AG09319 (cell line): ENCODE measurements at regions not wholly inside any gene's neighbourhood (a gene's known extent, or its start where the extent isn't known, plus 50 kb on each side); places are given as distances from the start of the nearest gene placed in this dataset.

Experiments used
- DNase-seq: peaks from one replicate; pipeline ENCODE4 v3.0.0-alpha.2; 2010; ENCODE audit warnings: low read depth; ENCODE audit errors: extremely low read depth
- CTCF ChIP-seq: IDR thresholded peaks from 2 replicates; pipeline ENCODE4 v1.5.1; 2011; ENCODE audit warnings: low read depth, mild to moderate bottlenecking, inconsistent platforms, low read length, moderate library complexity

- TF ChIP-seq CTCF = no peak
- no peak for DNase-seq
Observed at GRCh38 chr13:109587689-109588088, 198.7 kb downstream of the IRS2 start.

GRCh38 chr13:109586509-109587346, 199.7 kb downstream of the IRS2 start:
- no peak for TF ChIP-seq CTCF
- DNase-seq = no peak

DNA sequence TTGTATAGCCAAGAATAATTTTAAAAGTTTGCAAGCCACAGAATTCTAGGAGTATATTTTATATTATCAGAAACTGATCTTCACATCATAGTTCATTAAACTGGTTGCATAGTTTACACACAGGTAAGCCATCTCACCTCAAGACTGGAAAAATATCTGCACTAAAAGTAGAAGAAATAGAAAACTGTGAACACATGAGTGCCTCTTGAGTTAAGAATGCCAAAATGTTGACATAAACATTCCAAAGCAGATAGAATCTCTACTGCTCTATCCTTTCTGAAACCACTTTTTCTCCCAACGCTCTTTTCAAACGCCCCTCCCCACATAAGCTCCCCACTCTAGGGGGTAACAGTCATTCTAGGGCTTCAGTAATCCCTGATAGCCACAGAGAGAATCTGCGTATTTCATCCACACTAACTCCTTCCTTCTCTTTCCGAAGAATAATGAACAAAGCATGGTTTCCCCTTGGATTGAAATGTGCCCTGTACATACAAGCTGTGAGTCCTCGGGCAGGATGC, 201.5 kb downstream of the IRS2 start:
- no peak for DNase-seq
- TF ChIP-seq CTCF = no peak

- DNase-seq = no peak
- TF ChIP-seq CTCF = no peak
Observed at GRCh38 chr13:109577191-109577700, 209.1 kb downstream of the IRS2 start.

- no peak for TF ChIP-seq CTCF
- DNase-seq = no peak
Observed at GRCh38 chr13:109576331-109576813, 210.0 kb downstream of the IRS2 start.

DNA sequence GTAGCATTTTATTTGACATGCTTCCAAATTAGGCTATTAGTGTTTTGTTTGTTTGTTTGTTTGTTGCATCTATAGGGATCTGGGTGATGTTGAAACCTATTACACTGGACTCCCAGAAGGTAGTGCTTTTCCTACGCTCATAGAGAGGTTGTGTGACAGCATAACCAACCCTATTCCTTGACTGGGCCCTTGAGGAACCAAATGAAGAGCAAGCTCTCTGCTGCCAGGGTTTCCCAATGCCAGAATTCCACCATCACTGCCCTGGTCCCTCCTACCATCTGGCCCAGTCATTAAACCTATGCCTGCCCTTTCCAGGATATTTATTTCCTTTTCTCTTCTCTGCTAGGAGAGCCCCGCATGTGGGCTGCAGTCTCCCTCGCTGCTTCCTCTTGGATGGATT, 210.6 kb downstream of the IRS2 start:
- no peak for DNase-seq
- TF ChIP-seq CTCF = no peak

DNA sequence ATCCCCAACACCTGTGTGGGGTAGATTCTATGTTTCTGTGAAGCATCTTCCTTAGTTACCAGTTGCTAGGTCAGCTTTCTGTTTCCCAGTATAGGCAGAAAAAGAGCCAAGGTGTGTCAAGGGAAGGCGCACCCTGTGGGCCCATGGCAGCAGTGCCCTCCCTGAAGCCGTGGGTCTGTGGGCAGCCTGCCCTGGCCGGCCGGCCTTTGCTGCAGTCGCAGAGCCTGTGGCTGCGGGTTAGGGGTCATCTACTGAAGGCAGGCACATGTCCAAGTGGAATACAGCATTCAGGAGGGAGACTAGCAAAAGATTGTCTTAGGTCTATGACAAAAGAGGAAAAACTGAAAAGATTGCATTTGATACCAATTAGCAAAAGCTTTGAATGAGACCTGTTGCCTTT, 214.0 kb downstream of the IRS2 start:
- no peak for TF ChIP-seq CTCF
- DNase-seq = no peak
